OCI-LY3 (cell line): ENCODE measurements at regions not wholly inside any gene's neighbourhood (a gene's known extent, or its start where the extent isn't known, plus 50 kb on each side); places are given as distances from the start of the nearest gene placed in this dataset.

ENCODE experiments used
- H2AFZ ChIP-seq: fragments of 200-600, 300-600 bp; shearing (Covaris generic); 2 replicates; pipeline ENCODE4 v1.6.0; 2014; ENCODE audit warnings: antibody characterized with exemption, low read depth, low read length
- H3K27ac ChIP-seq: fragments of 200-600, 300-600 bp; sonication (generic); 2 replicates; pipeline ENCODE4 v1.5.1; 2014; ENCODE audit warnings: mild to moderate bottlenecking, low read length, moderate library complexity, mixed read lengths
- H3K27me3 ChIP-seq: fragments of 200-600, 300-600 bp; sonication (generic); 2 replicates; pipeline ENCODE4 v1.6.1; 2014; ENCODE audit warnings: low read depth, low read length, mixed read lengths
- H3K36me3 ChIP-seq: fragments of 200-600, 300-600 bp; sonication (generic); replicated peaks from 2 replicates; pipeline ENCODE3; 2014; ENCODE audit warnings: low read depth, low read length, mixed read lengths
- H3K4me1 ChIP-seq: fragments of 300-600, 200-600 bp; sonication (generic); 2 replicates; pipeline ENCODE4 v1.6.1; 2014; ENCODE audit warnings: low read length, mixed read lengths
- H3K4me2 ChIP-seq: fragments of 200-600, 300-600 bp; sonication (generic); 2 replicates; pipeline ENCODE4 v1.6.1; 2014; ENCODE audit warnings: low read length, mixed read lengths
- H3K4me3 ChIP-seq: fragments of 300-600, 200-600 bp; sonication (generic); 2 replicates; pipeline ENCODE4 v1.5.1; 2014; ENCODE audit warnings: antibody characterized with exemption, mild to moderate bottlenecking, low read length, moderate library complexity
- H3K79me2 ChIP-seq: fragments of 300-600, 200-600 bp; shearing (Covaris generic); 2 replicates; pipeline ENCODE4 v1.6.1; 2014; ENCODE audit warnings: mild to moderate bottlenecking, low read length, mixed read lengths
- H3K9ac ChIP-seq: fragments of 300-600, 200-600 bp; shearing (Covaris generic); 2 replicates; pipeline ENCODE4 v1.6.0; 2014; ENCODE audit warnings: mild to moderate bottlenecking, low read length, moderate library complexity
- H3K9me3 ChIP-seq: fragments of 200-600, 300-600 bp; shearing (Covaris generic); 2 replicates; pipeline ENCODE4 v1.6.1; 2014; ENCODE audit warnings: low read length, mixed read lengths; ENCODE audit not compliant: insufficient read depth
- H4K20me1 ChIP-seq: fragments of 200-600, 300-600 bp; sonication (generic); 2 replicates; pipeline ENCODE4 v1.6.1; 2016; ENCODE audit warnings: low read length, mixed read lengths; ENCODE audit not compliant: insufficient read depth
- CTCF ChIP-seq: fragments of 200-600, 300-600 bp; sonication (generic); IDR thresholded peaks from 2 replicates; pipeline ENCODE4 v1.5.1; 2014; ENCODE audit warnings: antibody characterized with exemption, low read length, low read depth
- EZH2phosphoT487 ChIP-seq: fragments of 200-600 bp; shearing (Covaris generic); IDR thresholded peaks from 2 replicates; pipeline ENCODE4 v1.6.1; 2018; ENCODE audit warnings: antibody characterized with exemption, mixed run types, low read depth

DNA sequence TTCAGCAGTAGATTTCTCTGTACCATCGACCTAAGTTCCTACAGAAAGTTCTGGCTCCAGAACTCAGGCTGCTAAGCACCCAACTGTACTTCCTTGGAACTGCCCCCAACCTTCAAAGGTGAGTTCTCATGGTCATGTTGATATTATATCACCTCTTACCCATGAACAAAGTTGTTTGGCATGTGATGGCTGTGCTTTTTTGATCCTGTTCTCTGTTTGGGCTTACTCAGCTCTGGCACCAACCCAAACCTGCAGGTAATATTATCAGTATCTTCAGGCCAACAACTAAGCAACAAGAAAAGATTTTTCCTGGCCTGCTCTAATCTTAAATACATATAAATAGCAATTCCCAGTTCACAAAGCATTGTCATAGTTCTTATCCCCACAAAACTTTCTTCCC is 318.7 kb upstream of the LMCD1 start:
- TF ChIP-seq CTCF (no peak), EZH2phosphoT487 (no peak)
- Histone ChIP-seq H3K27ac (no peak overlapping the region), H3K4me3 (no peak overlapping the region), H3K9me3 (no peaks in the 10 kb centered on the region), H3K4me2 (no peak overlapping the region), H3K4me1 (peaks cover 8% of the 10 kb centered on the region), H2AFZ (no peak overlapping the region), H4K20me1 (no peaks in the 10 kb centered on the region), H3K27me3 (no peaks in the 10 kb centered on the region), H3K36me3 (no peaks in the 10 kb centered on the region), H3K79me2 (no peaks in the 10 kb centered on the region), H3K9ac (no peak overlapping the region)

DNA sequence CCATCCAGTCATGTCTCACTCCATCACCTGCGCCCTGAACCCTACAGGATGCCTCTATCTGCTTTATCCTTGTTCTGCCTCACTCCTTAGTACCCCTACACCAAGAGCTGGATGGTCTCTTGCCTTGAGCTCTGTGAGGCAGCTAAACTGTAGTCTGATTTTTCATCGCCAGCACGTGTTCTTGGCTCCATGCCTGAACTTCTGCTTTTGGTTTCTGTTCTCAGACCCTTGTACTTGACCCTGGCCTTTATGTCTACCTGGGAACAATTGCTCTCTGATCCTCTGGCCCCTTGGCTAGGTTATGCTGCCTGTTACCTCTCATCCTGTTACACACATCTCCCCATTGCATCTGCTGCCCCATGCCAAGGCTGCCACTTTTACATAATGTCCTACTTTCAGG is 318.0 kb upstream of the LMCD1 start:
- H3K36me3 ChIP-seq = no peaks in the 10 kb centered on the region
- H3K9me3 ChIP-seq = no peaks in the 10 kb centered on the region
- H3K79me2 ChIP-seq = no peaks in the 10 kb centered on the region
- peaks cover 8% of the 10 kb centered on the region for H3K4me1 ChIP-seq
- peak overlapping the region; percentile 10; the same call in 1 of the 2 replicates for H3K4me2 ChIP-seq
- H3K27ac ChIP-seq = no peak overlapping the region
- no peak overlapping the region for H3K4me3 ChIP-seq
- no peaks in the 10 kb centered on the region for H4K20me1 ChIP-seq
- H3K9ac ChIP-seq = no peak overlapping the region
- TF ChIP-seq CTCF = no peak
- TF ChIP-seq EZH2phosphoT487 = no peak
- H3K27me3 ChIP-seq = no peaks in the 10 kb centered on the region
- H2AFZ ChIP-seq = peak overlapping the region; percentile 28; the same call in 1 of the 2 replicates

DNA sequence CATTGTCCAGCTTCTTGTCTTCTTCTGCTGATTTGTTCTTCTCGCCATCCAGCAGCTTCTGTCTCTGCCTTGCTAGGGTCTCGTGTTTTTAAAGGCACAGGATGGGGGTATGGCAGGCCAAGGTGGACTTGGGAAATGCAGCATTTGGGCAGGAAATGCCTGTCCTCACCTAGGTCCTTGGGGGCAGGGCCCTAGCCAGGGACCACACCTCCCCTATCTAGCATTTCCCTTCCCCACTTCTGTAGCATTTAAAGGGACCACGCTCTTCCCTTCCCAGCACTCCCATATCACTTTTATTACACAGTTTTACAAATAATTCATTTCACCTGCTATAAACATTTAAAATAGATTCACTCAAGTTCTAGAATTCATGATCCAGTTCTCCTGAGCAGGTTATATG is 315.4 kb upstream of the LMCD1 start:
- no peak overlapping the region for H3K4me3 ChIP-seq
- H3K79me2 ChIP-seq = no peaks in the 10 kb centered on the region
- no peak overlapping the region for H3K27ac ChIP-seq
- TF ChIP-seq CTCF (no peak), EZH2phosphoT487 (no peak)
- no peak overlapping the region for H3K9ac ChIP-seq
- peaks cover 8% of the 10 kb centered on the region for H3K4me1 ChIP-seq
- no peaks in the 10 kb centered on the region for H3K36me3 ChIP-seq
- H2AFZ ChIP-seq = no peak overlapping the region
- H3K27me3 ChIP-seq = no peaks in the 10 kb centered on the region
- no peak overlapping the region for H3K4me2 ChIP-seq
- no peaks in the 10 kb centered on the region for H3K9me3 ChIP-seq
- H4K20me1 ChIP-seq = no peaks in the 10 kb centered on the region

DNA sequence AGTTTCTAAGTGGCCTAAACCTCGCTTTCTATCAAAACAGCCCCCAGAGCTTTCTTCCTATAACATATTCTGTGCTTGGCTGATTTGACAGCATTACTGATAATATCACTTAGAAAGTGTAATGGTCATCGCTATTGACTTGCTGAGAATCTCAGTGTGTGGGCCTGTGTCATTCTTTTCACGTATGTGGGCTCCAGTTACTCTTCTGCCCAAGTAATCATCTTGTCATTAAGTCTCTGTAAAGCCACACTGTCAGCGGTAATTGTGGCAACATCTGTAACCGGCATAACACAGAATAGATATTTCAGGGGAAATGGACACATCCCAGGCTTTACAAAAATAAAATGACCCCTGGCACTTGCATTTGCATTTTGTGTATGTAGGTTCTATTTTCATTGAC is 313.6 kb upstream of the LMCD1 start:
- Histone ChIP-seq H3K9me3 (no peaks in the 10 kb centered on the region), H4K20me1 (no peaks in the 10 kb centered on the region), H3K4me3 (no peak overlapping the region), H3K27me3 (no peaks in the 10 kb centered on the region), H3K4me1 (peaks cover 8% of the 10 kb centered on the region), H3K4me2 (no peak overlapping the region), H2AFZ (no peak overlapping the region), H3K27ac (no peak overlapping the region), H3K9ac (no peak overlapping the region), H3K36me3 (no peaks in the 10 kb centered on the region), H3K79me2 (no peaks in the 10 kb centered on the region)
- TF ChIP-seq EZH2phosphoT487 (no peak), CTCF (no peak)
